A549 (cell line): ENCODE measurements at regions not wholly inside any gene's neighbourhood (a gene's known extent, or its start where the extent isn't known, plus 50 kb on each side); places are given as distances from the start of the nearest gene placed in this dataset.

Experiments used
- ATAC-seq, 2 experiments: fragments of 200-7000 bp in 1 of 2; fragments of >200 bp in 1 of 2; cut with Nextera tagmentation in 1 of 2; cut with Tn5 transposase in 1 of 2; 3 replicates each; pipeline versions ENCODE4 v1.8.0 to v1.9.1; 2018 to 2020; ENCODE audit warnings: mild to moderate bottlenecking in 1 of 2, moderate library complexity in 1 of 2
- CTCF ChIA-PET: fragments of 300-600 bp; sonication (Branson Sonifier 250); formaldehyde crosslinking; extraction: SDS; loops from one replicate; lab custom pipeline; 2021; ENCODE audit warnings: antibody characterized with exemption, inconsistent platforms; lab: Yijun Ruan, JAX
- POLR2A ChIA-PET: fragments of 350-600 bp; formaldehyde crosslinking; extraction: SDS; loops from one replicate; lab custom pipeline; 2021; ENCODE audit warnings: antibody characterized with exemption, inconsistent platforms; lab: Yijun Ruan, JAX
- DNase-seq, 2 experiments: peaks; one replicate each; pipeline versions ENCODE4 v3.0.0 to v3.0.0-alpha.2; 2011 to 2016; ENCODE audit warnings: low read depth in 1 of 2, low spot score in 1 of 2
- FAIRE-seq: peaks from 2 replicates; lab custom pipeline; 2011; peaks lifted over from hg19 to GRCh38; lab: Jason Lieb, UNC
- H3K27ac ChIP-seq, 2 experiments: fragments of >200 bp; sonication (Bioruptor Twin); formaldehyde crosslinking; 3 replicates each; pipeline ENCODE4 v1.5.1; 2016 to 2017
- H3K4me1 ChIP-seq: fragments of >200 bp; sonication (Bioruptor Twin); formaldehyde crosslinking; 3 replicates; pipeline ENCODE4 v1.6.1; 2016
- H3K4me2 ChIP-seq: fragments of >200 bp; sonication (Bioruptor Twin); formaldehyde crosslinking; 3 replicates; pipeline ENCODE4 v1.6.1; 2016
- H3K4me3 ChIP-seq: fragments of >200 bp; sonication (Bioruptor Twin); formaldehyde crosslinking; 3 replicates; pipeline ENCODE4 v1.5.1; 2016
- H3K9me3 ChIP-seq: fragments of >200 bp; sonication (Bioruptor Twin); formaldehyde crosslinking; 3 replicates; pipeline ENCODE4 v1.6.1; 2016
- E2F6 ChIP-seq: IDR thresholded peaks from 2 replicates; pipeline ENCODE4 v1.6.1; 2012; ENCODE audit warnings: low read depth, borderline replicate concordance
- FOSL2 ChIP-seq, 2 experiments: fragments of 450-650 bp in 1 of 2; fragments of >200 bp in 1 of 2; sonication (Bioruptor Twin) in 1 of 2; formaldehyde crosslinking; IDR thresholded peaks; 2 replicates each; pipeline versions ENCODE4 v1.5.0 to v1.6.1; 2016 to 2020; ENCODE audit warnings: mild to moderate bottlenecking in 1 of 2, moderate library complexity in 1 of 2
- FOXS1 ChIP-seq: fragments of 250-450 bp; sonication (Bioruptor Pico); IDR thresholded peaks from 2 replicates; pipeline ENCODE4 v1.5.0; 2020; ENCODE audit warnings: mild to moderate bottlenecking, moderate library complexity
- GATA3 ChIP-seq: IDR thresholded peaks from 2 replicates; pipeline ENCODE4 v1.6.1; 2012; ENCODE audit warnings: borderline replicate concordance
- HDAC2 ChIP-seq: fragments of 200-600 bp; sonication (generic); IDR thresholded peaks from 2 replicates; pipeline ENCODE4 v1.6.1; 2016
- HES2 ChIP-seq: fragments of >200 bp; sonication (Bioruptor Twin); formaldehyde crosslinking; IDR thresholded peaks from 2 replicates; pipeline ENCODE4 v1.6.1; 2016
- HEYL ChIP-seq: fragments of 250-450 bp; sonication (Bioruptor Pico); IDR thresholded peaks from 2 replicates; pipeline ENCODE4 v1.8.0; 2021; ENCODE audit warnings: mild to moderate bottlenecking, moderate library complexity
- HOXA7 ChIP-seq: fragments of 250-450 bp; sonication (Bioruptor Pico); IDR thresholded peaks from 2 replicates; pipeline ENCODE4 v1.5.0; 2020; ENCODE audit warnings: mild to moderate bottlenecking, moderate library complexity
- HOXB13 ChIP-seq: fragments of 250-450 bp; sonication (Bioruptor Pico); IDR thresholded peaks from 2 replicates; pipeline ENCODE4 v1.5.0; 2020; ENCODE audit warnings: low read depth, mild to moderate bottlenecking, moderate library complexity
- JUN ChIP-seq, 2 experiments: fragments of >200 bp; sonication (Bioruptor Twin); formaldehyde crosslinking; IDR thresholded peaks; 2 replicates in 1 of 2; 3 replicates in 1 of 2; pipeline ENCODE4 v1.6.1; 2016 to 2017
- JUNB ChIP-seq: fragments of >200 bp; sonication (Bioruptor Twin); formaldehyde crosslinking; IDR thresholded peaks from 2 replicates; pipeline ENCODE4 v1.6.1; 2016
- KDM5A ChIP-seq: fragments of 200-600 bp; sonication (generic); IDR thresholded peaks from 2 replicates; pipeline ENCODE4 v1.6.1; 2016; ENCODE audit warnings: antibody characterized with exemption, mild to moderate bottlenecking
- MAFK ChIP-seq: fragments of 450-650 bp; IDR thresholded peaks from 2 replicates; pipeline ENCODE4 v1.6.1; 2014; ENCODE audit not compliant: partially characterized antibody
- MAX ChIP-seq: IDR thresholded peaks from 2 replicates; pipeline ENCODE4 v1.6.1; 2012
- MYC ChIP-seq: IDR thresholded peaks from 2 replicates; pipeline ENCODE4 v1.6.1; 2012; ENCODE audit warnings: mild to moderate bottlenecking, inconsistent platforms, low read length, improper control_type of control experiment, borderline replicate concordance
- NFE2L2 ChIP-seq: fragments of 150-350 bp; conservative IDR thresholded peaks from 2 replicates; pipeline ENCODE4 v1.6.1; 2014; ENCODE audit warnings: low read length
- RCOR1 ChIP-seq: fragments of 150-350 bp; IDR thresholded peaks from 2 replicates; pipeline ENCODE4 v1.6.1; 2014; ENCODE audit warnings: antibody characterized with exemption, low read length, low read depth
- RNF2 ChIP-seq: fragments of 200-600 bp; sonication (generic); IDR thresholded peaks from 2 replicates; pipeline ENCODE4 v1.6.1; 2016; ENCODE audit warnings: low read depth, mild to moderate bottlenecking, antibody characterized with exemption, moderate library complexity, borderline replicate concordance
- SMC3 ChIP-seq: fragments of >200 bp; sonication (Bioruptor Twin); formaldehyde crosslinking; IDR thresholded peaks from 3 replicates; pipeline ENCODE4 v1.6.1; 2018; ENCODE audit warnings: inconsistent platforms
- SREBF2 ChIP-seq: fragments of 450-650 bp; IDR thresholded peaks from 2 replicates; pipeline ENCODE4 v1.6.1; 2014; ENCODE audit warnings: mild to moderate bottlenecking, moderate library complexity
- USF2 ChIP-seq: fragments of 450-650 bp; IDR thresholded peaks from 2 replicates; pipeline ENCODE4 v1.6.1; 2014; ENCODE audit warnings: antibody characterized with exemption
- ZSCAN20 ChIP-seq: fragments of 250-450 bp; sonication (Bioruptor Pico); IDR thresholded peaks from 2 replicates; pipeline ENCODE4 v1.8.0; 2022; ENCODE audit warnings: mild to moderate bottlenecking, moderate library complexity
- WGBS: methylation state at CpG from one replicate; pipeline ENCODE4 v1.1.6; 2017; ENCODE audit errors: missing lambda C conversion rate; 5-methylcytosine and 5-hydroxymethylcytosine counted together
- TF ChIP-seq, protein P1 (sequence below): fragments of 150-350 bp; IDR thresholded peaks from 2 replicates; pipeline ENCODE4 v1.6.1; 2014; ENCODE audit warnings: low read depth, mild to moderate bottlenecking, low read length
- TF ChIP-seq, protein P2 (sequence below): fragments of 250-450 bp; sonication (Bioruptor Pico); IDR thresholded peaks from 2 replicates; pipeline ENCODE4 v1.5.0; 2021; ENCODE audit warnings: mild to moderate bottlenecking, moderate library complexity, borderline replicate concordance

DNA sequence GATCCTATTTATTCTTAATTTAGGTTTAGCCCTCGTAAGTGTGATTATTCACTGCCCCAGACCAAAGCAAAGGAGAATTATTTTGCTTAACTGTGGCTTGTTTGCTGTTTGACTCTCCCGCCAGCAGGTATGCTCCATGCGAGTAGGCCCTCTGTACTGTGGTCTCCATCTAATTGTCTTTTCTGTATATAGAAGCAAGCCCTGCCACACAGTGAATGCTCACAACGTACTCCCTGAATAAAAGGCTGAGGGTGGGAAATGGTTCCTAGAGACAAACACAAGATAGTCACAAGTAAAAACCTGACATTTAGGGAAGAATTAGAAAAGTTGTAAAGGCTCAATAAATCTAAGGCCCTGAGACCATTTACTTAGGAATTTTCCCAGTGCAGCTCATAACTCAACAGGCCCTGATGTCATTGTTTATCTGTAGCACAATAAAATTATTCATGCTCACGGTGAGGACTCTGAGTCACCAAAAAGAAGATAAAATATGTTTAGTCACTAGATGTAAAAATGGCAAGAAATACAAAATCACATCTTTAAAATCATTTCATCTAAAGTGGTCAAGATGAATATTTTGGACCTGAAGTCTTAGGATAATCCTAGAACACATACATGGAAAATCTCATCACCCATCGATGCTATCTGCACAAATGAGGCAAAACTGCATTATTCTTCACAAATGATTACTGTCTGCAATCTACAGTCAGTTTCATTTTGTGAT is 473.2 kb downstream of the ENC1 start:
- Histone ChIP-seq H3K4me1 (peaks cover 14% of the 10 kb centered on the region), H3K9me3 (no peaks in the 10 kb centered on the region), H3K4me3 (no peak overlapping the region), H3K27ac (peak overlapping the region in 1 of 2 experiments; percentile 51; a peak in 4 of 6 replicates), H3K4me2 (peak overlapping the region; percentile 58)
- TF ChIP-seq RNF2, result no peak
- no peak for TF ChIP-seq SMC3
- TF ChIP-seq HOXA7 (CRISPR knock-in tag), result no peak
- no peak for TF ChIP-seq HOXB13 (CRISPR knock-in tag)
- TF ChIP-seq MAFK, result no peak
- TF ChIP-seq ZSCAN20 (CRISPR knock-in tag), result no peak
- TF ChIP-seq GATA3, result peak; percentile 26; the same call in 1 of the 2 replicates
- no peak for TF ChIP-seq RCOR1
- TF ChIP-seq HES2, result no peak
- TF ChIP-seq USF2, result no peak
- TF ChIP-seq HDAC2, result no peak
- TF ChIP-seq, protein P1, sequence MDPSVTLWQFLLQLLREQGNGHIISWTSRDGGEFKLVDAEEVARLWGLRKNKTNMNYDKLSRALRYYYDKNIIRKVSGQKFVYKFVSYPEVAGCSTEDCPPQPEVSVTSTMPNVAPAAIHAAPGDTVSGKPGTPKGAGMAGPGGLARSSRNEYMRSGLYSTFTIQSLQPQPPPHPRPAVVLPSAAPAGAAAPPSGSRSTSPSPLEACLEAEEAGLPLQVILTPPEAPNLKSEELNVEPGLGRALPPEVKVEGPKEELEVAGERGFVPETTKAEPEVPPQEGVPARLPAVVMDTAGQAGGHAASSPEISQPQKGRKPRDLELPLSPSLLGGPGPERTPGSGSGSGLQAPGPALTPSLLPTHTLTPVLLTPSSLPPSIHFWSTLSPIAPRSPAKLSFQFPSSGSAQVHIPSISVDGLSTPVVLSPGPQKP, result no peak
- TF ChIP-seq FOSL2 (IDR thresholded peaks at IDR 0.05), result 0 out of 2 replicates have a peak, but pooled peaks have one; percentile 34
- peak; percentile 62 for TF ChIP-seq FOSL2 (CRISPR knock-in tag; IDR thresholded peaks at IDR 0.05)
- TF ChIP-seq JUN (IDR thresholded peaks at IDR 0.05), result no peak
- TF ChIP-seq JUNB, result peak; percentile 73
- TF ChIP-seq FOXS1 (CRISPR knock-in tag), result no peak
- no peak for TF ChIP-seq E2F6
- ChIA-PET POLR2A (no interaction called here), CTCF (interaction anchor here (0.9 kb wide), 1 partner anchor 12 kb away, joined by 3 read pairs; no protein-coding TSS in a partner anchor)
- ATAC-seq (peak; percentile 68 to 70; a peak in 4 of 6 replicates), FAIRE-seq (peak; percentile 63), DNase-seq (peak; percentile 6 to 41)
- 73% methylated on average over 6 of the region's 6 CpGs for WGBS

- Histone ChIP-seq H3K27ac (no peak overlapping the region), H3K4me1 (peaks cover 14% of the 10 kb centered on the region), H3K4me2 (no peak overlapping the region), H3K4me3 (no peak overlapping the region), H3K9me3 (no peaks in the 10 kb centered on the region)
- ATAC-seq, result no peak
- no peak for FAIRE-seq
- POLR2A ChIA-PET, result no interaction called here
- DNase-seq, result no peak
- CTCF ChIA-PET, result no interaction called here
- TF ChIP-seq, protein P2, sequence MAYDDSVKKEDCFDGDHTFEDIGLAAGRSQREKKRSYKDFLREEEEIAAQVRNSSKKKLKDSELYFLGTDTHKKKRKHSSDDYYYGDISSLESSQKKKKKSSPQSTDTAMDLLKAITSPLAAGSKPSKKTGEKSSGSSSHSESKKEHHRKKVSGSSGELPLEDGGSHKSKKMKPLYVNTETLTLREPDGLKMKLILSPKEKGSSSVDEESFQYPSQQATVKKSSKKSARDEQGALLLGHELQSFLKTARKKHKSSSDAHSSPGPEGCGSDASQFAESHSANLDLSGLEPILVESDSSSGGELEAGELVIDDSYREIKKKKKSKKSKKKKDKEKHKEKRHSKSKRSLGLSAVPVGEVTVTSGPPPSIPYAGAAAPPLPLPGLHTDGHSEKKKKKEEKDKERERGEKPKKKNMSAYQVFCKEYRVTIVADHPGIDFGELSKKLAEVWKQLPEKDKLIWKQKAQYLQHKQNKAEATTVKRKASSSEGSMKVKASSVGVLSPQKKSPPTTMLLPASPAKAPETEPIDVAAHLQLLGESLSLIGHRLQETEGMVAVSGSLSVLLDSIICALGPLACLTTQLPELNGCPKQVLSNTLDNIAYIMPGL, result no peak
- no peak for TF ChIP-seq RNF2
- TF ChIP-seq FOXS1 (CRISPR knock-in tag), result no peak
- no peak for TF ChIP-seq FOSL2 (IDR thresholded peaks at IDR 0.05)
- no peak for TF ChIP-seq FOSL2 (CRISPR knock-in tag; IDR thresholded peaks at IDR 0.05)
- no peak for TF ChIP-seq HEYL
- TF ChIP-seq SMC3, result no peak
- no peak for TF ChIP-seq MAX
- TF ChIP-seq SREBF2, result no peak
- TF ChIP-seq KDM5A, result no peak
- TF ChIP-seq MYC, result no peak
- TF ChIP-seq USF2, result no peak
- no peak for TF ChIP-seq NFE2L2
- WGBS, result 59% methylated on average over 2 of the region's 2 CpGs
Observed at GRCh38 chr5:74166064-74166463, 474.5 kb downstream of the ENC1 start.
